Lower leg skin (tissue), 3 donors: ENCODE measurements at regions not wholly inside any gene's neighbourhood (a gene's known extent, or its start where the extent isn't known, plus 50 kb on each side); places are given as distances from the start of the nearest gene placed in this dataset.

Source experiments
- POLR2A ChIP-seq, 2 donors: fragments of 450-650 bp; IDR thresholded peaks; one replicate each; pipeline ENCODE4 v1.6.1; 2016 to 2017; ENCODE audit warnings: antibody characterized with exemption in 2 of 2, mild to moderate bottlenecking in 1 of 2, moderate library complexity in 1 of 2
- TF ChIP-seq, protein P1 (sequence below), 3 donors: fragments of 450-650 bp; IDR thresholded peaks; one replicate each; pipeline ENCODE4 v1.5.1; 2016; ENCODE audit warnings: antibody characterized with exemption in 3 of 3, mild to moderate bottlenecking in 3 of 3, moderate library complexity in 2 of 3

DNA sequence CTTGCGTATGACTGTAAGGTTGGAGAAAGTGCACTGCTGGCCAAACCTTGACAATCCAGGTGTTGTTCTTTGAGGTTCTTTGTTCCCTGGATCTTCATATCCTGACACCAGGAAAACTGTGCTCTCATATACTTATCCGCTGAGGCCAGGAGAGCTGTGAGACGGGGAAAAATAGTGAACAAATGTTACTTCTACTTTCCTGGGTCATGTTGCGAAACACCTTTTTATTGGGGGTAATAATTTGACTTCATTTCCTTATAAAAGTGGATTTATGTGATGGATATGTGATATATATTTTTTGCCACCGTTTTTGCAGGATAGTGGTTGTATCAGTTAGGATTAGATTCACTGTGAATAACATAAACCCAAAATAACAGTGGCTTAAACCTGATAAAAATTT, 336.1 kb downstream of the OSR1 start:
- TF ChIP-seq POLR2A (IDR thresholded peaks at IDR 0.05): no peak
- TF ChIP-seq, protein P1, sequence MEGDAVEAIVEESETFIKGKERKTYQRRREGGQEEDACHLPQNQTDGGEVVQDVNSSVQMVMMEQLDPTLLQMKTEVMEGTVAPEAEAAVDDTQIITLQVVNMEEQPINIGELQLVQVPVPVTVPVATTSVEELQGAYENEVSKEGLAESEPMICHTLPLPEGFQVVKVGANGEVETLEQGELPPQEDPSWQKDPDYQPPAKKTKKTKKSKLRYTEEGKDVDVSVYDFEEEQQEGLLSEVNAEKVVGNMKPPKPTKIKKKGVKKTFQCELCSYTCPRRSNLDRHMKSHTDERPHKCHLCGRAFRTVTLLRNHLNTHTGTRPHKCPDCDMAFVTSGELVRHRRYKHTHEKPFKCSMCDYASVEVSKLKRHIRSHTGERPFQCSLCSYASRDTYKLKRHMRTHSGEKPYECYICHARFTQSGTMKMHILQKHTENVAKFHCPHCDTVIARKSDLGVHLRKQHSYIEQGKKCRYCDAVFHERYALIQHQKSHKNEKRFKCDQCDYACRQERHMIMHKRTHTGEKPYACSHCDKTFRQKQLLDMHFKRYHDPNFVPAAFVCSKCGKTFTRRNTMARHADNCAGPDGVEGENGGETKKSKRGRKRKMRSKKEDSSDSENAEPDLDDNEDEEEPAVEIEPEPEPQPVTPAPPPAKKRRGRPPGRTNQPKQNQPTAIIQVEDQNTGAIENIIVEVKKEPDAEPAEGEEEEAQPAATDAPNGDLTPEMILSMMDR (IDR thresholded peaks at IDR 0.05): no peak
